NCI-H187 (cell line): ENCODE measurements at regions not wholly inside any gene's neighbourhood (a gene's known extent, or its start where the extent isn't known, plus 50 kb on each side); places are given as distances from the start of the nearest gene placed in this dataset.

ENCODE experiments used
- DNase-seq, 2 experiments: peaks; one replicate each; lab custom pipeline; 2025; lab: John Stamatoyannopoulos, UW

GRCh38 chr5:117713585-117714198 is 1139.1 kb upstream of the SEMA6A start:
- no peak for DNase-seq

GRCh38 chr5:117701062-117701461 is 1126.4 kb upstream of the SEMA6A start:
- DNase-seq, result no peak

- DNase-seq, result no peak
Observed at GRCh38 chr5:117692606-117693005, 1118.0 kb upstream of the SEMA6A start.

- DNase-seq, result no peak
Observed at GRCh38 chr5:117691081-117691870, 1116.7 kb upstream of the SEMA6A start.

GRCh38 chr5:117690612-117691011 is 1116.0 kb upstream of the SEMA6A start:
- no peak for DNase-seq

GRCh38 chr5:117686926-117687325 is 1112.3 kb upstream of the SEMA6A start:
- DNase-seq, result no peak

GRCh38 chr5:117682416-117682815 is 1107.8 kb upstream of the SEMA6A start:
- DNase-seq, result no peak

GRCh38 chr5:117681431-117682254 is 1107.0 kb upstream of the SEMA6A start:
- no peak for DNase-seq

GRCh38 chr5:117680426-117680825 is 1105.8 kb upstream of the SEMA6A start:
- no peak for DNase-seq

GRCh38 chr5:117679046-117679445 is 1104.4 kb upstream of the SEMA6A start:
- DNase-seq, result no peak

- DNase-seq, result no peak
Observed at GRCh38 chr5:117675646-117676045, 1101.0 kb upstream of the SEMA6A start.

GRCh38 chr5:117671551-117671950 is 1096.9 kb upstream of the SEMA6A start:
- no peak for DNase-seq

- no peak for DNase-seq
Observed at GRCh38 chr5:117667105-117667504, 1092.5 kb upstream of the SEMA6A start.

GRCh38 chr5:117665121-117665520 is 1090.5 kb upstream of the SEMA6A start:
- peak; percentile 21 to 38 for DNase-seq

GRCh38 chr5:117662361-117662760 is 1087.7 kb upstream of the SEMA6A start:
- no peak for DNase-seq

- DNase-seq, result peak; percentile 14 to 17
Observed at GRCh38 chr5:117657541-117657940, 1082.9 kb upstream of the SEMA6A start.

- no peak for DNase-seq
Observed at GRCh38 chr5:117652958-117653280, 1078.3 kb upstream of the SEMA6A start.

GRCh38 chr5:117652036-117652957 is 1077.7 kb upstream of the SEMA6A start:
- DNase-seq, result no peak

- no peak for DNase-seq
Observed at GRCh38 chr5:117649821-117650220, 1075.2 kb upstream of the SEMA6A start.

- DNase-seq, result no peak
Observed at GRCh38 chr5:117645400-117645799, 1070.8 kb upstream of the SEMA6A start.

- DNase-seq, result no peak
Observed at GRCh38 chr5:117638581-117638980, 1064.0 kb upstream of the SEMA6A start.

GRCh38 chr5:117633093-117633492 is 1058.5 kb upstream of the SEMA6A start:
- no peak for DNase-seq
